Calu3 (cell line): ENCODE measurements at regions not wholly inside any gene's neighbourhood (a gene's known extent, or its start where the extent isn't known, plus 50 kb on each side); places are given as distances from the start of the nearest gene placed in this dataset.

Source experiments
- BruUV-seq: library from RNA; stranded (reverse); fragments of 400-500 nt; replicated peaks from 2 replicates; lab custom pipeline; 2021; lab: Mats Ljungman, UMichigan
- CTCF ChIA-PET: fragments of 300-600 bp; sonication (Branson Sonifier 250); formaldehyde crosslinking; loops from one replicate; lab custom pipeline; 2022; ENCODE audit warnings: antibody characterized with exemption; lab: Charles Lee
- DNase-seq: peaks from one replicate; pipeline ENCODE4 v3.0.0; 2022
- H3K27ac Mint-ChIP-seq: one replicate; pipeline ENCODE4 v1.8.0; 2022; ENCODE audit warnings: mixed read lengths; ENCODE audit not compliant: unreplicated experiment
- H3K27me3 Mint-ChIP-seq: one replicate; pipeline ENCODE4 v1.8.0; 2022; ENCODE audit warnings: mixed read lengths; ENCODE audit not compliant: unreplicated experiment
- H3K36me3 Mint-ChIP-seq: one replicate; pipeline ENCODE4 v1.8.0; 2022; ENCODE audit warnings: mild to moderate bottlenecking, moderate library complexity, mixed read lengths; ENCODE audit not compliant: insufficient read depth, unreplicated experiment
- H3K4me1 Mint-ChIP-seq: one replicate; pipeline ENCODE4 v1.8.0; 2022; ENCODE audit warnings: mild to moderate bottlenecking, low read depth, mixed read lengths; ENCODE audit not compliant: unreplicated experiment
- H3K4me3 Mint-ChIP-seq: one replicate; pipeline ENCODE4 v1.8.0; 2022; ENCODE audit warnings: mild to moderate bottlenecking, low read depth, moderate library complexity, mixed read lengths; ENCODE audit not compliant: unreplicated experiment
- H3K9me3 Mint-ChIP-seq: one replicate; pipeline ENCODE4 v1.8.0; 2022; ENCODE audit warnings: low read depth, mixed read lengths; ENCODE audit not compliant: unreplicated experiment
- intact Hi-C: fragments of 100-400 bp; cut with micrococcal nuclease; formaldehyde crosslinking; loops from one replicate; pipeline ENCODE4 v1.10.0; 2022; ENCODE audit not compliant: unreplicated experiment
- TF ChIP-seq, protein P1 (sequence below): fragments of 200-600 bp; IDR thresholded peaks from one replicate; pipeline ENCODE4 v1.8.0; 2022; ENCODE audit warnings: antibody characterized with exemption; ENCODE audit not compliant: unreplicated experiment

DNA sequence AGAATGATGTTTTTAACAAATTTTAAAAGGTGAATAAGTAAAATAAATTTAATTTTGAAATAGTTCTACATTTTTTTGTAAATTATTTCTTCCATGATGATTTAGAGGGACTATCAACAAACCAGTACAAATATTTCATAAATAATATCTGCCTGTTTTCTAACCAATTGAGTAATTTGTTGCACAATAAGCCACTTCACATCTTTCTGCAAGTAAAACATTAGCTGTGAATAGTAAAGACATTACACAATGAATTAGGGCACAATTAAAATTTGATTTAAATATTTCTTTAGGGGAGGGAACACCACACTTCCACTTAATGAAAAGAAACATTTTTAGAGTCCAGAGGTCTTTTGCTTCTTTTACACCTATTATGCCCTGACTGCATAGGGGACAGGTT is 118.4 kb upstream of the PTPRK start:
- H3K27me3 Mint-ChIP-seq = no peaks in the 10 kb centered on the region
- TF ChIP-seq, protein P1, sequence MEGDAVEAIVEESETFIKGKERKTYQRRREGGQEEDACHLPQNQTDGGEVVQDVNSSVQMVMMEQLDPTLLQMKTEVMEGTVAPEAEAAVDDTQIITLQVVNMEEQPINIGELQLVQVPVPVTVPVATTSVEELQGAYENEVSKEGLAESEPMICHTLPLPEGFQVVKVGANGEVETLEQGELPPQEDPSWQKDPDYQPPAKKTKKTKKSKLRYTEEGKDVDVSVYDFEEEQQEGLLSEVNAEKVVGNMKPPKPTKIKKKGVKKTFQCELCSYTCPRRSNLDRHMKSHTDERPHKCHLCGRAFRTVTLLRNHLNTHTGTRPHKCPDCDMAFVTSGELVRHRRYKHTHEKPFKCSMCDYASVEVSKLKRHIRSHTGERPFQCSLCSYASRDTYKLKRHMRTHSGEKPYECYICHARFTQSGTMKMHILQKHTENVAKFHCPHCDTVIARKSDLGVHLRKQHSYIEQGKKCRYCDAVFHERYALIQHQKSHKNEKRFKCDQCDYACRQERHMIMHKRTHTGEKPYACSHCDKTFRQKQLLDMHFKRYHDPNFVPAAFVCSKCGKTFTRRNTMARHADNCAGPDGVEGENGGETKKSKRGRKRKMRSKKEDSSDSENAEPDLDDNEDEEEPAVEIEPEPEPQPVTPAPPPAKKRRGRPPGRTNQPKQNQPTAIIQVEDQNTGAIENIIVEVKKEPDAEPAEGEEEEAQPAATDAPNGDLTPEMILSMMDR = no peak
- H3K36me3 Mint-ChIP-seq = no peaks in the 10 kb centered on the region
- H3K9me3 Mint-ChIP-seq = no peaks in the 10 kb centered on the region
- DNase-seq = no peak
- BruUV-seq = no TSS peak
- peaks cover 26% of the 10 kb centered on the region for H3K4me1 Mint-ChIP-seq
- CTCF ChIA-PET = no interaction called here
- intact Hi-C loops = no loop called here
- H3K27ac Mint-ChIP-seq = no peak overlapping the region
- H3K4me3 Mint-ChIP-seq = no peak overlapping the region

DNA sequence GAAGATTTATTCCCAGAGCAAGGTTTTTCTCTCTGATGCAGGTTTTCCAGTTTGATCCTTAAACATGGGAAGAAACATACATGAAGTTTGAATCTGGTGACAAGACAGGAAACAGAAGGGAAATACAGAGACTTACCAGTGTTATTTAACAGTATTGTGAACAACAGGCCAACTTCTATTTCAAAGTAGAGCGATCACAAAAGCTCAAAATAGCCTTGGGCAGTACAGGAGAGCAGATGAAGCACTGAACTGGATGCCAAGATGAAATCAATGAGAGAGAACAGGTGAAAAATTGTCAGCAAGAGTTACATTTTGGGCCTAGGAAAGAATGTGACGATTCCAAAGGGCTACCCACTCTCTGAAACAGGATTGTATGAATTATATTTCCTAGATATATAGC is 114.8 kb upstream of the PTPRK start:
- H3K4me1 Mint-ChIP-seq = peaks cover 43% of the 10 kb centered on the region
- TF ChIP-seq, protein P1 = no peak
- H3K36me3 Mint-ChIP-seq = peaks cover 5% of the 10 kb centered on the region
- intact Hi-C loops = no loop called here
- no peaks in the 10 kb centered on the region for H3K27me3 Mint-ChIP-seq
- CTCF ChIA-PET = no interaction called here
- H3K27ac Mint-ChIP-seq = no peak overlapping the region
- BruUV-seq = no TSS peak
- no peak for DNase-seq
- no peaks in the 10 kb centered on the region for H3K9me3 Mint-ChIP-seq
- no peak overlapping the region for H3K4me3 Mint-ChIP-seq

DNA sequence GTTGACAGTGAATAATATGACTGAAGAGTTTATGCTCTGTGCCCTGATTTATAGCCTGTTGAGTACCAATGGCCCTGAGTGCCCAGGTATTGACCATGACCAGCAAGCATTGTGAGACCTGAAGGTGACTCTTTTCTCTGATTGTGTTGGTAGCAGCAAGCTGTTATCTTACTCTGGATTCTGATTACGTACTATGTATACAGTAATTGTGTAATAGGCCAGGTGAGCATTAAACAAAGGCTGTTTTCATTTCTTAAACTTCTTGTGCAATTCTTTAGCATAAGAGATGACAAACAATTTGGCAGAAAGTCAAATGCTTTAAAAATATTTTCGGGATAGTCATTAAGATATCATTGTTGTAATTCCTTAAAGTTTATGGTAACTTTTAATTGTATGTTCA is 111.7 kb upstream of the PTPRK start:
- H3K4me1 Mint-ChIP-seq = peaks cover 44% of the 10 kb centered on the region
- H3K4me3 Mint-ChIP-seq = no peak overlapping the region
- no peaks in the 10 kb centered on the region for H3K27me3 Mint-ChIP-seq
- DNase-seq = peak; percentile 30
- peaks cover 5% of the 10 kb centered on the region for H3K36me3 Mint-ChIP-seq
- no TSS peak for BruUV-seq
- H3K9me3 Mint-ChIP-seq = no peaks in the 10 kb centered on the region
- CTCF ChIA-PET = interaction anchor here (2.5 kb wide), 1 partner anchor 24 kb away, joined by 11 read pairs; no protein-coding TSS in a partner anchor
- peak overlapping the region; percentile 41 for H3K27ac Mint-ChIP-seq
- intact Hi-C loops = no loop called here
- TF ChIP-seq, protein P1 = no peak

DNA sequence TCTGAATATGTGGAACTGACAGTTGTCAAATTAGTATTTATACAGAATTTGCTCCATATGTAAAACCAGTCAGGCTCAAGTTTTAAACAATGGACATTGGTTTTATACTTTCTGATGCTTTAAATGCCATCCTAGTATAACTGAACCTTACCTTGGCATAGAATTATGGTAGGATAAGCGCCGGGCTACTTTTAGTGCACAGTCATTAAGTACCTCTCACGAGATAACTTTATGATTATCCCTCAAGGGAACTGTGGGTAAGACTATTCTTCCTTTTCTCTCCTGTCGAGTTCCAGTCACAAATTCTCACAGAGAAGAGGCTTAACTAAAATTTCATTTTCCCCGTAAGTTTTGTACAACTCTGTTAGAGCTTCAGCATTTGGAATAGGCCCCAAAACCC is 110.6 kb upstream of the PTPRK start:
- no peaks in the 10 kb centered on the region for H3K27me3 Mint-ChIP-seq
- H3K4me1 Mint-ChIP-seq = peaks cover 39% of the 10 kb centered on the region
- no peak overlapping the region for H3K27ac Mint-ChIP-seq
- CTCF ChIA-PET = interaction anchor here (2.5 kb wide), 1 partner anchor 25 kb away, joined by 11 read pairs; no protein-coding TSS in a partner anchor
- TF ChIP-seq, protein P1 = no peak
- DNase-seq = no peak
- intact Hi-C loops = loop anchor here (2.0 kb wide), 1 partner anchor 60 kb away; no protein-coding TSS in a partner anchor
- H3K9me3 Mint-ChIP-seq = no peaks in the 10 kb centered on the region
- H3K36me3 Mint-ChIP-seq = peaks cover 5% of the 10 kb centered on the region
- no peak overlapping the region for H3K4me3 Mint-ChIP-seq
- no TSS peak for BruUV-seq
